ENCODE measurements at regions not wholly inside any gene's neighbourhood (a gene's known extent, or its start where the extent isn't known, plus 50 kb on each side); places are given as distances from the start of the nearest gene placed in this dataset.

DNA sequence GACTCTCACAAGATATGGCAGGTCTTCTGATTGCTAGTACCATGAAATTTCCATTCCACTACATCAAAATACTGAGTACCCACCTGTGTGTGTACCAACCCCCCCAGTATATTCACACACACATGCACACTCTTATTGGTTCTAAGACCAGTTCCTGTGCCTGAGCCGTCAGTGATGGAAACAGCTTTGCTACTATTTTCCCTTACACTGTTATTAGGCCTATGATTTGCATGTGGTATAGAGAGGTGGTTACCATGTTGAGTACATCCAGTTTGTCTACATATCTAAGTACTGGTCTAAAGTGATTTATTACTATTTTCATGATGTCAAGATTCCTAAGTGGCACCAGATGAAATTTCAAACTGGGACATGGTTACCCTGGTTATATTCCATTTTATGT lies 459.9 kb downstream of the BCKDHB start:
- no peaks in the 10 kb centered on the region for H3K9me3 ChIP-seq (ENCODE audit: control insufficient read depth in 4 of 4, low read length in 3 of 4)
- H3K4me1 ChIP-seq (ENCODE audit: control insufficient read depth in 4 of 4, insufficient read depth in 4 of 4, low read length in 3 of 4) = no peaks in the 10 kb centered on the region
- H3K9ac ChIP-seq (ENCODE audit: low read depth in 1 of 2, low read length in 2 of 2) = no peak overlapping the region
- 95% methylated on average over 1 of the region's 1 CpG for WGBS
- no peak overlapping the region for H3K27ac ChIP-seq (ENCODE audit: low read depth in 1 of 2, low read length in 2 of 2)
- H3K4me3 ChIP-seq (ENCODE audit: low read depth in 1 of 3, low read length in 3 of 3) = no peak overlapping the region
- DNase-seq (ENCODE audit: low spot score) = no peak
- H3K27me3 ChIP-seq (ENCODE audit: control insufficient read depth in 4 of 4, insufficient read depth in 4 of 4, low read length in 3 of 4) = no peaks in the 10 kb centered on the region
- TF ChIP-seq SP1 (IDR thresholded peaks at IDR 0.05) (no peak), TAF1 (conservative IDR thresholded peaks at IDR 0.05) (no peak), FOXA2 (IDR thresholded peaks at IDR 0.05) (no peak), RXRA (IDR thresholded peaks at IDR 0.05) (no peak), JUND (IDR thresholded peaks at IDR 0.05) (no peak), HNF4A (conservative IDR thresholded peaks at IDR 0.05) (no peak), HNF4G (IDR thresholded peaks at IDR 0.05) (no peak), EGR1 (IDR thresholded peaks at IDR 0.05; ENCODE audit: low read depth in 2 of 2) (no peak)
- TF ChIP-seq, protein P1, sequence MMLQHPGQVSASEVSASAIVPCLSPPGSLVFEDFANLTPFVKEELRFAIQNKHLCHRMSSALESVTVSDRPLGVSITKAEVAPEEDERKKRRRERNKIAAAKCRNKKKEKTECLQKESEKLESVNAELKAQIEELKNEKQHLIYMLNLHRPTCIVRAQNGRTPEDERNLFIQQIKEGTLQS (IDR thresholded peaks at IDR 0.05) = no peak
- no peaks in the 10 kb centered on the region for H3K36me3 ChIP-seq (ENCODE audit: control insufficient read depth in 4 of 4, insufficient read depth in 3 of 4, low read depth in 1 of 4, low read length in 3 of 4)

DNA sequence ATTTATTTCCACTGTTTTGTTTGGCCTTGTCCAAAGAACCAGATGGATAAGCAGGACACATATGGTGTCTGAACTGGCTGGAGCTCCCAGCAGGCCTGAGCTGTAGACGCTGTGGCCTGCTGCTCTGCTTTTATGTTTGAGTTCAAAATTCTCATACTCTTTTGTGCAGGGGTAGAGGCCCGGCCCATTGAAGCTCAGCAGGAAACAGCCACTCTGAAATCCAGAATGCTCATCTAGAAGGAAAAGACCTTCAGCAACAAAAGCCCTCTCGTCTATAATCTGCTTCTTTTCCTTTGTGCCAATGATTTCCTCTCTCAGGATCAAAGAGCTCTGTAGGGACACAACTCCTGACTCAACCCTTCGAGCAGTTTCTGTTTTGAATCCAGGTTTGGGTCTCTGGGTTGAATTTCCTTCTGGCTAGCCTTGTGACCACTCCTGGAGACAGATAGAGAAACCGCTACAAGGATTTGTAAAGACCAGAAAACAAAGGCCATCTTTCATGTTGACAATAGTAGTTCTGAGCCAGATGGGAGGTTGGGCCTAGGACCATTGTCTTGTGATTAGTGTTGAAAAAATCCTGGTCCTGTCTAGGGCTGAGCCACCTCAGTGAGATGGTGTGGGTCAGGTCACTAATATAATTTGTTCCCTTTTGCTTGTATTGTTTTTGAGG lies 446.7 kb downstream of the BCKDHB start:
- Histone ChIP-seq H3K27me3 (ENCODE audit: control insufficient read depth in 4 of 4, insufficient read depth in 4 of 4, low read length in 3 of 4) (no peaks in the 10 kb centered on the region), H3K4me1 (ENCODE audit: control insufficient read depth in 4 of 4, insufficient read depth in 4 of 4, low read length in 3 of 4) (no peaks in the 10 kb centered on the region), H3K9me3 (ENCODE audit: control insufficient read depth in 4 of 4, low read length in 3 of 4) (no peaks in the 10 kb centered on the region), H3K4me3 (ENCODE audit: low read depth in 1 of 3, low read length in 3 of 3) (no peak overlapping the region), H3K27ac (ENCODE audit: low read depth in 1 of 2, low read length in 2 of 2) (no peak overlapping the region), H3K36me3 (ENCODE audit: control insufficient read depth in 4 of 4, insufficient read depth in 3 of 4, low read depth in 1 of 4, low read length in 3 of 4) (no peaks in the 10 kb centered on the region), H3K9ac (ENCODE audit: low read depth in 1 of 2, low read length in 2 of 2) (no peak overlapping the region)
- WGBS = 81% methylated on average over 5 of the region's 5 CpGs
- no peak for DNase-seq (ENCODE audit: low spot score)
- TF ChIP-seq, protein P2, sequence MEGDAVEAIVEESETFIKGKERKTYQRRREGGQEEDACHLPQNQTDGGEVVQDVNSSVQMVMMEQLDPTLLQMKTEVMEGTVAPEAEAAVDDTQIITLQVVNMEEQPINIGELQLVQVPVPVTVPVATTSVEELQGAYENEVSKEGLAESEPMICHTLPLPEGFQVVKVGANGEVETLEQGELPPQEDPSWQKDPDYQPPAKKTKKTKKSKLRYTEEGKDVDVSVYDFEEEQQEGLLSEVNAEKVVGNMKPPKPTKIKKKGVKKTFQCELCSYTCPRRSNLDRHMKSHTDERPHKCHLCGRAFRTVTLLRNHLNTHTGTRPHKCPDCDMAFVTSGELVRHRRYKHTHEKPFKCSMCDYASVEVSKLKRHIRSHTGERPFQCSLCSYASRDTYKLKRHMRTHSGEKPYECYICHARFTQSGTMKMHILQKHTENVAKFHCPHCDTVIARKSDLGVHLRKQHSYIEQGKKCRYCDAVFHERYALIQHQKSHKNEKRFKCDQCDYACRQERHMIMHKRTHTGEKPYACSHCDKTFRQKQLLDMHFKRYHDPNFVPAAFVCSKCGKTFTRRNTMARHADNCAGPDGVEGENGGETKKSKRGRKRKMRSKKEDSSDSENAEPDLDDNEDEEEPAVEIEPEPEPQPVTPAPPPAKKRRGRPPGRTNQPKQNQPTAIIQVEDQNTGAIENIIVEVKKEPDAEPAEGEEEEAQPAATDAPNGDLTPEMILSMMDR (IDR thresholded peaks at IDR 0.05; ENCODE audit: low read depth, low read length, missing input control) = no peak
- TF ChIP-seq, protein P1 (IDR thresholded peaks at IDR 0.05) = no peak
- TF ChIP-seq HNF4A (conservative IDR thresholded peaks at IDR 0.05) (no peak), TAF1 (conservative IDR thresholded peaks at IDR 0.05) (no peak), GABPA (IDR thresholded peaks at IDR 0.05 in 1 of 2, conservative IDR thresholded peaks at IDR 0.05 in 1 of 2) (no peak), RXRA (IDR thresholded peaks at IDR 0.05) (no peak), EGR1 (IDR thresholded peaks at IDR 0.05; ENCODE audit: low read depth in 2 of 2) (no peak), FOXA2 (IDR thresholded peaks at IDR 0.05) (no peak), NR2F2 (IDR thresholded peaks at IDR 0.05) (no peak), FOXA1 (IDR thresholded peaks at IDR 0.05) (no peak), SP1 (IDR thresholded peaks at IDR 0.05) (no peak), YY1 (IDR thresholded peaks at IDR 0.05) (no peak), HNF4G (IDR thresholded peaks at IDR 0.05) (no peak), JUND (IDR thresholded peaks at IDR 0.05) (no peak), RAD21 (IDR thresholded peaks at IDR 0.05) (no peak)
- TF ChIP-seq, protein P3, sequence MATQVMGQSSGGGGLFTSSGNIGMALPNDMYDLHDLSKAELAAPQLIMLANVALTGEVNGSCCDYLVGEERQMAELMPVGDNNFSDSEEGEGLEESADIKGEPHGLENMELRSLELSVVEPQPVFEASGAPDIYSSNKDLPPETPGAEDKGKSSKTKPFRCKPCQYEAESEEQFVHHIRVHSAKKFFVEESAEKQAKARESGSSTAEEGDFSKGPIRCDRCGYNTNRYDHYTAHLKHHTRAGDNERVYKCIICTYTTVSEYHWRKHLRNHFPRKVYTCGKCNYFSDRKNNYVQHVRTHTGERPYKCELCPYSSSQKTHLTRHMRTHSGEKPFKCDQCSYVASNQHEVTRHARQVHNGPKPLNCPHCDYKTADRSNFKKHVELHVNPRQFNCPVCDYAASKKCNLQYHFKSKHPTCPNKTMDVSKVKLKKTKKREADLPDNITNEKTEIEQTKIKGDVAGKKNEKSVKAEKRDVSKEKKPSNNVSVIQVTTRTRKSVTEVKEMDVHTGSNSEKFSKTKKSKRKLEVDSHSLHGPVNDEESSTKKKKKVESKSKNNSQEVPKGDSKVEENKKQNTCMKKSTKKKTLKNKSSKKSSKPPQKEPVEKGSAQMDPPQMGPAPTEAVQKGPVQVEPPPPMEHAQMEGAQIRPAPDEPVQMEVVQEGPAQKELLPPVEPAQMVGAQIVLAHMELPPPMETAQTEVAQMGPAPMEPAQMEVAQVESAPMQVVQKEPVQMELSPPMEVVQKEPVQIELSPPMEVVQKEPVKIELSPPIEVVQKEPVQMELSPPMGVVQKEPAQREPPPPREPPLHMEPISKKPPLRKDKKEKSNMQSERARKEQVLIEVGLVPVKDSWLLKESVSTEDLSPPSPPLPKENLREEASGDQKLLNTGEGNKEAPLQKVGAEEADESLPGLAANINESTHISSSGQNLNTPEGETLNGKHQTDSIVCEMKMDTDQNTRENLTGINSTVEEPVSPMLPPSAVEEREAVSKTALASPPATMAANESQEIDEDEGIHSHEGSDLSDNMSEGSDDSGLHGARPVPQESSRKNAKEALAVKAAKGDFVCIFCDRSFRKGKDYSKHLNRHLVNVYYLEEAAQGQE (IDR thresholded peaks at IDR 0.05) = no peak
- TF ChIP-seq, protein P4, sequence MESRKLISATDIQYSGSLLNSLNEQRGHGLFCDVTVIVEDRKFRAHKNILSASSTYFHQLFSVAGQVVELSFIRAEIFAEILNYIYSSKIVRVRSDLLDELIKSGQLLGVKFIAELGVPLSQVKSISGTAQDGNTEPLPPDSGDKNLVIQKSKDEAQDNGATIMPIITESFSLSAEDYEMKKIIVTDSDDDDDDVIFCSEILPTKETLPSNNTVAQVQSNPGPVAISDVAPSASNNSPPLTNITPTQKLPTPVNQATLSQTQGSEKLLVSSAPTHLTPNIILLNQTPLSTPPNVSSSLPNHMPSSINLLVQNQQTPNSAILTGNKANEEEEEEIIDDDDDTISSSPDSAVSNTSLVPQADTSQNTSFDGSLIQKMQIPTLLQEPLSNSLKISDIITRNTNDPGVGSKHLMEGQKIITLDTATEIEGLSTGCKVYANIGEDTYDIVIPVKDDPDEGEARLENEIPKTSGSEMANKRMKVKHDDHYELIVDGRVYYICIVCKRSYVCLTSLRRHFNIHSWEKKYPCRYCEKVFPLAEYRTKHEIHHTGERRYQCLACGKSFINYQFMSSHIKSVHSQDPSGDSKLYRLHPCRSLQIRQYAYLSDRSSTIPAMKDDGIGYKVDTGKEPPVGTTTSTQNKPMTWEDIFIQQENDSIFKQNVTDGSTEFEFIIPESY (IDR thresholded peaks at IDR 0.05) = no peak
- TF ChIP-seq, protein P5, sequence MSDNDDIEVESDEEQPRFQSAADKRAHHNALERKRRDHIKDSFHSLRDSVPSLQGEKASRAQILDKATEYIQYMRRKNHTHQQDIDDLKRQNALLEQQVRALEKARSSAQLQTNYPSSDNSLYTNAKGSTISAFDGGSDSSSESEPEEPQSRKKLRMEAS (IDR thresholded peaks at IDR 0.05) = no peak
